ENCODE measurements at regions not wholly inside any gene's neighbourhood (a gene's known extent, or its start where the extent isn't known, plus 50 kb on each side); places are given as distances from the start of the nearest gene placed in this dataset.

GRCh38 chr2:234569776-234570430, 73.0 kb upstream of the ARL4C start:
- no peak for TF ChIP-seq ZNF274 (IDR thresholded peaks at IDR 0.05; ENCODE audit: low read depth, low read length)
- TF ChIP-seq SUZ12 (IDR thresholded peaks at IDR 0.05; ENCODE audit: extremely low read depth, insufficient read depth, insufficient read length) = no peak
- TF ChIP-seq YY1 (IDR thresholded peaks at IDR 0.05; ENCODE audit: insufficient read depth, insufficient read length) = no peak

All from NT2/D1 (cell line).